HepG2 (cell line): ENCODE measurements at regions not wholly inside any gene's neighbourhood (a gene's known extent, or its start where the extent isn't known, plus 50 kb on each side); places are given as distances from the start of the nearest gene placed in this dataset.
A peak's percentile ranks its signal among the peaks of the same experiment; 100 is the strongest.

Source experiments
- ATAC-seq: fragments of 200-7000 bp; cut with Tn5 transposase; 3 replicates; pipeline ENCODE4 v1.9.1; 2020; ENCODE audit warnings: mild to moderate bottlenecking, moderate library complexity
- BruUV-seq: library from RNA; stranded (reverse); fragments of 400-500 nt; replicated peaks from 2 replicates; lab custom pipeline; 2021; lab: Mats Ljungman, UMichigan
- CTCF ChIA-PET: fragments of 300-600 bp; formaldehyde crosslinking; extraction: SDS; loops from one replicate; lab custom pipeline; 2021; ENCODE audit warnings: low total read pairs, inconsistent platforms, low intra/inter-chr PET ratio; lab: Yijun Ruan, JAX
- POLR2A ChIA-PET: fragments of 350-600 bp; sonication (Branson Sonifier 250); formaldehyde crosslinking; loops from one replicate; lab custom pipeline; 2020; ENCODE audit warnings: antibody characterized with exemption, inconsistent platforms; lab: Yijun Ruan, JAX
- DNase-seq: peaks from one replicate; pipeline ENCODE4 v3.0.0-alpha.2; 2015; ENCODE audit warnings: low spot score
- FAIRE-seq: peaks from 3 replicates; lab custom pipeline; 2011; peaks lifted over from hg19 to GRCh38; lab: Jason Lieb, UNC
- H2AFZ ChIP-seq: one replicate; pipeline ENCODE4 v1.6.1; 2011; ENCODE audit warnings: low read length, inconsistent platforms
- H3K27ac ChIP-seq: fragments of 300-600 bp; 3 replicates; pipeline ENCODE4 v1.8.0; 2011; ENCODE audit warnings: mixed run types, mild to moderate bottlenecking, mixed read lengths, low read length, inconsistent platforms; ENCODE audit not compliant: insufficient read depth; ENCODE audit errors: extremely low read length
- H3K27me3 ChIP-seq, 2 experiments: fragments of 200-600 bp in 1 of 2; 2 replicates in 1 of 2; 3 replicates in 1 of 2; pipeline versions ENCODE4 v1.6.0 to v1.8.0; 2011; ENCODE audit warnings: low read length in 2 of 2, mild to moderate bottlenecking in 2 of 2, moderate library complexity in 2 of 2, inconsistent platforms in 1 of 2; ENCODE audit not compliant: insufficient read depth in 2 of 2, control insufficient read depth in 1 of 2
- H3K36me3 ChIP-seq, 2 experiments: fragments of 200-600 bp in 1 of 2; replicated peaks in 1 of 2; 2 replicates in 1 of 2; 3 replicates in 1 of 2; pipeline versions ENCODE4 v1.5.1 to v1.8.0; 2011; ENCODE audit warnings: low read length in 2 of 2, inconsistent platforms in 1 of 2; ENCODE audit not compliant: insufficient read depth in 2 of 2, control insufficient read depth in 1 of 2
- H3K4me1 ChIP-seq: 2 replicates; pipeline ENCODE4 v1.5.1; 2012; ENCODE audit warnings: low read length, inconsistent platforms; ENCODE audit not compliant: insufficient read depth
- H3K4me2 ChIP-seq: 2 replicates; pipeline ENCODE4 v1.6.0; 2011; ENCODE audit warnings: low read depth, low read length, inconsistent platforms
- H3K4me3 ChIP-seq, 3 experiments: fragments of 200-600 bp in 1 of 3; sonication (generic), shearing (Covaris generic) in 1 of 3; replicated peaks in 1 of 3; 2 replicates each; pipeline ENCODE4 v1.5.1; 2011 to 2016; ENCODE audit warnings: low read length in 3 of 3, inconsistent platforms in 2 of 3, low read depth in 2 of 3, mild to moderate bottlenecking in 2 of 3, control low read depth in 1 of 3, mixed read lengths in 1 of 3; ENCODE audit not compliant: insufficient read depth in 1 of 3
- H3K79me2 ChIP-seq: one replicate; pipeline ENCODE4 v1.6.1; 2011; ENCODE audit warnings: low read length, inconsistent platforms; ENCODE audit not compliant: insufficient read depth
- H3K9ac ChIP-seq: 2 replicates; pipeline ENCODE4 v1.6.0; 2011; ENCODE audit warnings: mild to moderate bottlenecking, low read depth, low read length, inconsistent platforms; ENCODE audit not compliant: insufficient read depth
- H3K9me3 ChIP-seq: 2 replicates; pipeline ENCODE4 v1.5.1; 2012; ENCODE audit warnings: mild to moderate bottlenecking, low read length
- H4K20me1 ChIP-seq: 2 replicates; pipeline ENCODE4 v1.6.0; 2011; ENCODE audit warnings: inconsistent platforms, mild to moderate bottlenecking, low read length, moderate library complexity; ENCODE audit not compliant: insufficient read depth
- CEBPB ChIP-seq: IDR thresholded peaks from 2 replicates; pipeline ENCODE4 v1.6.1; 2011; ENCODE audit warnings: low read depth, low read length, improper control_type of control experiment, borderline replicate concordance
- CEBPG ChIP-seq: IDR thresholded peaks from 2 replicates; pipeline ENCODE4 v1.6.1; 2016
- FOXA3 ChIP-seq: IDR thresholded peaks from 2 replicates; pipeline ENCODE4 v1.6.1; 2016; ENCODE audit warnings: missing genetic modification reagents, missing compliant biosample characterization
- KMT2A ChIP-seq: sonication (generic); formaldehyde crosslinking; IDR thresholded peaks from 2 replicates; pipeline ENCODE4 v1.4.0; 2020; ENCODE audit warnings: missing genetic modification reagents
- LCORL ChIP-seq, 2 experiments: fragments of 450-650 bp in 1 of 2; sonication (generic) in 1 of 2; formaldehyde crosslinking in 1 of 2; IDR thresholded peaks; 2 replicates each; pipeline versions ENCODE4 v1.5.0 to v1.6.1; 2017 to 2020; ENCODE audit warnings: antibody characterized with exemption in 1 of 2, missing genetic modification reagents in 1 of 2
- MIER2 ChIP-seq: IDR thresholded peaks from 2 replicates; pipeline ENCODE4 v1.6.1; 2016; ENCODE audit warnings: missing biosample characterization, missing genetic modification reagents
- MYNN ChIP-seq: sonication (generic); formaldehyde crosslinking; IDR thresholded peaks from 2 replicates; pipeline ENCODE4 v1.4.0; 2020; ENCODE audit warnings: mild to moderate bottlenecking, low read depth, missing genetic modification reagents
- NFKBIZ ChIP-seq: IDR thresholded peaks from 2 replicates; pipeline ENCODE4 v1.6.1; 2018; ENCODE audit warnings: missing genetic modification reagents, missing compliant biosample characterization
- PITX1 ChIP-seq: sonication (generic); formaldehyde crosslinking; IDR thresholded peaks from 2 replicates; pipeline ENCODE4 v1.5.1; 2020; ENCODE audit warnings: mild to moderate bottlenecking, missing genetic modification reagents
- RXRB ChIP-seq: IDR thresholded peaks from 2 replicates; pipeline ENCODE4 v1.6.1; 2016; ENCODE audit warnings: borderline replicate concordance, missing genetic modification reagents, missing compliant biosample characterization
- SIN3A ChIP-seq: IDR thresholded peaks from 2 replicates; pipeline ENCODE4 v1.6.1; 2011; ENCODE audit warnings: low read depth, mild to moderate bottlenecking, control low read depth, low read length, borderline replicate concordance
- ZNF160 ChIP-seq: sonication (generic); formaldehyde crosslinking; IDR thresholded peaks from 2 replicates; pipeline ENCODE4 v1.8.0; 2022; ENCODE audit warnings: mild to moderate bottlenecking, inconsistent platforms, missing genetic modification reagents
- ZNF317 ChIP-seq: sonication (generic); formaldehyde crosslinking; IDR thresholded peaks from 2 replicates; pipeline ENCODE4 v1.5.0; 2020; ENCODE audit warnings: mild to moderate bottlenecking, missing genetic modification reagents
- ZNF564 ChIP-seq: sonication (generic); formaldehyde crosslinking; IDR thresholded peaks from 2 replicates; pipeline ENCODE4 v1.8.1; 2023; ENCODE audit warnings: mild to moderate bottlenecking, missing genetic modification reagents
- ZNF749 ChIP-seq: sonication (generic); formaldehyde crosslinking; IDR thresholded peaks from 2 replicates; pipeline ENCODE4 v1.8.0; 2022; ENCODE audit warnings: mild to moderate bottlenecking, missing genetic modification reagents, moderate library complexity, borderline replicate concordance
- ZNF766 ChIP-seq: sonication (generic); formaldehyde crosslinking; IDR thresholded peaks from 2 replicates; pipeline ENCODE4 v1.5.0; 2020; ENCODE audit warnings: missing genetic modification reagents, borderline replicate concordance
- ZNF788 ChIP-seq: sonication (generic); formaldehyde crosslinking; IDR thresholded peaks from 2 replicates; pipeline ENCODE4 v1.5.0; 2020; ENCODE audit warnings: mild to moderate bottlenecking, missing genetic modification reagents, borderline replicate concordance
- WGBS: methylation state at CpG from one replicate; pipeline ENCODE4 v1.1.6; 2017; ENCODE audit warnings: low lambda C conversion rate; 5-methylcytosine and 5-hydroxymethylcytosine counted together
- in situ Hi-C: cut with HindIII; loops from 2 replicates; pipeline ENCODE4 v1.10.0; 2017; ENCODE audit warnings: low pct_unique_long_range_greater_than_20kb; ENCODE audit not compliant: extremely low pct_ligation_motif_present
- intact Hi-C: fragments of 100-400 bp; cut with micrococcal nuclease; formaldehyde crosslinking; loops from one replicate; pipeline ENCODE4 v1.10.0; 2022; ENCODE audit not compliant: unreplicated experiment
- TF ChIP-seq, protein P1 (sequence below): sonication (generic); formaldehyde crosslinking; IDR thresholded peaks from 2 replicates; pipeline ENCODE4 v1.4.0; 2020; ENCODE audit warnings: missing genetic modification reagents
- TF ChIP-seq, protein P2 (sequence below): sonication (generic); formaldehyde crosslinking; IDR thresholded peaks from 2 replicates; pipeline ENCODE4 v1.4.0; 2020; ENCODE audit warnings: missing genetic modification reagents, low read depth, mild to moderate bottlenecking, borderline replicate concordance
- TF ChIP-seq, protein P3 (sequence below): sonication (generic); formaldehyde crosslinking; conservative IDR thresholded peaks from 2 replicates; pipeline ENCODE4 v1.8.0; 2022; ENCODE audit warnings: mild to moderate bottlenecking, moderate library complexity, missing genetic modification reagents

DNA sequence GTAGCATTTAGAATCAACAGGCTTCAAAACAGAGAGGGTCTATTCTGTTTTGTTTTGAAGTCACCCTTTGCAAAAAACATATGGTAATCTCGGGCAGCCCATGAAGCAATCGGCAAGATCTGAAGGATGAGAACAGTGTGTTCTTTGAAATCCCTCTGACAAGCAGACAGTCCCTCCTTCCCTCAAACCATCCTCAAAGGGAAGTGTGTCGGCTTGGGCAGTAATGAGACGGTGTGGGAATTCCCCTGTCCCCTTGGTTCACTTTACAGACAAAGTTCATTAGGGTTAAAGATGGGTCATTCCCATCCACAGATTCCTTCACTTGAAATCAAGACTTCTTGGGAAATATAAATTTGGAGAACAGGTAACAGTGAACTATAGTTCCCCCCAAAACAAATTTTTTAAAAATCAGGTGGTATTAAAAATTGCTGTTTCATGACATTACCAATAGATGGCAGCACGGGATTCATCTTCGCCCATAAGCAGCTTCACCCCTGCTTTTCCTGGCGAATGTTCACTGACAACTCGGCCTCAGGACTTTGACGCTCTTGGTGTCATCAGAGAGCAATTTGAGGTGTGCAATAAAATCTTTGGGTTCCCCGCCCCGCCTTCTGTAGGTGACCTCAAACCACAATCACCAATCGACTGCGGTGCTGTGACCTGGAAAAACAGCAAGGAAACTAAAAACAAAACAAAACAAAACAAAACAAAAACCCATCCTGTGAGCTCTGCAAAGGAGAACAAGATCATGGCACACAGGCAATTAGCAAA, 159.3 kb upstream of the TNFAIP3 start:
- Histone ChIP-seq H3K4me3 (no peak overlapping the region), H4K20me1 (no peaks in the 10 kb centered on the region), H3K79me2 (no peaks in the 10 kb centered on the region), H3K9me3 (0 out of 2 replicates have a peak, but pooled peaks cover 4% of the 10 kb centered on the region), H3K36me3 (no peaks in the 10 kb centered on the region), H2AFZ (peak overlapping the region; percentile 17), H3K27me3 (no peaks in the 10 kb centered on the region), H3K27ac (peak overlapping the region; percentile 62), H3K4me2 (peak overlapping the region; percentile 52), H3K4me1 (peaks cover 80% of the 10 kb centered on the region), H3K9ac (peak overlapping the region; percentile 37)
- no TSS peak for BruUV-seq
- DNase-seq, result peak; percentile 99
- CTCF ChIA-PET, result interaction anchor here (1.2 to 5.2 kb wide), 5 partner anchors 16 to 237 kb away, joined by 3 to 102 read pairs (median 29); partner anchors contain the start of gene TNFAIP3
- WGBS, result 2% methylated on average over 13 of the region's 13 CpGs
- FAIRE-seq, result peak; percentile 81
- POLR2A ChIA-PET, result interaction anchor here (0.6 to 2.4 kb wide), 9 partner anchors 15 to 237 kb away, joined by 3 to 19 read pairs (median 4); partner anchors contain the start of gene TNFAIP3
- in situ Hi-C loops (loop anchor here (5.0 to 10.0 kb wide), 4 partner anchors 100 to 397 kb away; partner anchors contain the start of genes PERP and TNFAIP3), intact Hi-C loops (loop anchor here (1.0 to 10.0 kb wide), 7 partner anchors 16 to 435 kb away; partner anchors contain the start of gene TNFAIP3)
- ATAC-seq, result peak; percentile 87
- TF ChIP-seq FOXA3, result peak; percentile 83
- no peak; the same call in 1 of the 2 replicates for TF ChIP-seq ZNF788 (CRISPR knock-in tag)
- 0 out of 2 replicates have a peak, but pooled peaks have one; percentile 62 for TF ChIP-seq ZNF564
- TF ChIP-seq, protein P1, sequence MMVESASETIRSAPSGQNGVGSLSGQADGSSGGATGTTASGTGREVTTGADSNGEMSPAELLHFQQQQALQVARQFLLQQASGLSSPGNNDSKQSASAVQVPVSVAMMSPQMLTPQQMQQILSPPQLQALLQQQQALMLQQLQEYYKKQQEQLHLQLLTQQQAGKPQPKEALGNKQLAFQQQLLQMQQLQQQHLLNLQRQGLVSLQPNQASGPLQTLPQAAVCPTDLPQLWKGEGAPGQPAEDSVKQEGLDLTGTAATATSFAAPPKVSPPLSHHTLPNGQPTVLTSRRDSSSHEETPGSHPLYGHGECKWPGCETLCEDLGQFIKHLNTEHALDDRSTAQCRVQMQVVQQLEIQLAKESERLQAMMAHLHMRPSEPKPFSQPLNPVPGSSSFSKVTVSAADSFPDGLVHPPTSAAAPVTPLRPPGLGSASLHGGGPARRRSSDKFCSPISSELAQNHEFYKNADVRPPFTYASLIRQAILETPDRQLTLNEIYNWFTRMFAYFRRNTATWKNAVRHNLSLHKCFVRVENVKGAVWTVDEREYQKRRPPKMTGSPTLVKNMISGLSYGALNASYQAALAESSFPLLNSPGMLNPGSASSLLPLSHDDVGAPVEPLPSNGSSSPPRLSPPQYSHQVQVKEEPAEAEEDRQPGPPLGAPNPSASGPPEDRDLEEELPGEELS (CRISPR knock-in tag), result peak; percentile 93
- TF ChIP-seq, protein P2, sequence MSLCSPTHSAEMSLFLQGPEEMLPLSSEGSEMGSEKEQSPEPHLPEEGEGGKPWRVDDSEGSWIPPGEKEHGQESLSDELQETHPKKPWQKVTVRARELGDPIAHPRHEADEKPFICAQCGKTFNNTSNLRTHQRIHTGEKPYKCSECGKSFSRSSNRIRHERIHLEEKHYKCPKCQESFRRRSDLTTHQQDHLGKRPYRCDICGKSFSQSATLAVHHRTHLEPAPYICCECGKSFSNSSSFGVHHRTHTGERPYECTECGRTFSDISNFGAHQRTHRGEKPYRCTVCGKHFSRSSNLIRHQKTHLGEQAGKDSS (CRISPR knock-in tag), result peak; percentile 76; the same call in 1 of the 2 replicates
- peak; percentile 87 for TF ChIP-seq PITX1 (CRISPR knock-in tag)
- TF ChIP-seq CEBPB, result peak; percentile 96
- TF ChIP-seq KMT2A (CRISPR knock-in tag), result peak; percentile 67
- TF ChIP-seq, protein P3, sequence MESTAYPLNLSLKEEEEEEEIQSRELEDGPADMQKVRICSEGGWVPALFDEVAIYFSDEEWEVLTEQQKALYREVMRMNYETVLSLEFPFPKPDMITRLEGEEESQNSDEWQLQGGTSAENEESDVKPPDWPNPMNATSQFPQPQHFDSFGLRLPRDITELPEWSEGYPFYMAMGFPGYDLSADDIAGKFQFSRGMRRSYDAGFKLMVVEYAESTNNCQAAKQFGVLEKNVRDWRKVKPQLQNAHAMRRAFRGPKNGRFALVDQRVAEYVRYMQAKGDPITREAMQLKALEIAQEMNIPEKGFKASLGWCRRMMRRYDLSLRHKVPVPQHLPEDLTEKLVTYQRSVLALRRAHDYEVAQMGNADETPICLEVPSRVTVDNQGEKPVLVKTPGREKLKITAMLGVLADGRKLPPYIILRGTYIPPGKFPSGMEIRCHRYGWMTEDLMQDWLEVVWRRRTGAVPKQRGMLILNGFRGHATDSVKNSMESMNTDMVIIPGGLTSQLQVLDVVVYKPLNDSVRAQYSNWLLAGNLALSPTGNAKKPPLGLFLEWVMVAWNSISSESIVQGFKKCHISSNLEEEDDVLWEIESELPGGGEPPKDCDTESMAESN (CRISPR knock-in tag), result no peak
- TF ChIP-seq ZNF766 (CRISPR knock-in tag), result peak; percentile 76; the same call in 1 of the 2 replicates
- no peak for TF ChIP-seq ZNF160 (CRISPR knock-in tag)
- peak; percentile 94 for TF ChIP-seq RXRB
- TF ChIP-seq NFKBIZ (CRISPR knock-in tag), result peak; percentile 100
- no peak for TF ChIP-seq SIN3A
- TF ChIP-seq MIER2 (CRISPR knock-in tag), result peak; percentile 60; the same call in 1 of the 2 replicates
- no peak for TF ChIP-seq MYNN (CRISPR knock-in tag)
- no peak for TF ChIP-seq LCORL (IDR thresholded peaks at IDR 0.05)
- peak; percentile 64 for TF ChIP-seq LCORL (CRISPR knock-in tag; IDR thresholded peaks at IDR 0.05)
- TF ChIP-seq CEBPG (CRISPR knock-in tag), result peak; percentile 97
- peak; percentile 54; the same call in 1 of the 2 replicates for TF ChIP-seq ZNF749
- TF ChIP-seq ZNF317, result peak; percentile 45; the same call in 1 of the 2 replicates
